ENCODE measurements at regions not wholly inside any gene's neighbourhood (a gene's known extent, or its start where the extent isn't known, plus 50 kb on each side); places are given as distances from the start of the nearest gene placed in this dataset.
"Not testable (repeated sequence)": the region's sequence is repeated elsewhere in the genome, so short reads cannot be mapped to it uniquely, and the experiment has no call there.

GRCh38 chr3:64437131-64437530 lies 211.9 kb upstream of the PRICKLE2 start:
- TF ChIP-seq POLR2A (IDR thresholded peaks at IDR 0.05) (no peak), CTCF (IDR thresholded peaks at IDR 0.05) (no peak)
- no peak for ATAC-seq
- no peaks in the 10 kb centered on the region for H3K27me3 ChIP-seq
- DNase-seq: no peak
- H3K4me3 ChIP-seq: no peak overlapping the region
- intact Hi-C loops (cut with DNase I): no loop called here
- no peak overlapping the region for H3K27ac ChIP-seq
- H3K9me3 ChIP-seq: no peaks in the 10 kb centered on the region
- H3K36me3 ChIP-seq: no peaks in the 10 kb centered on the region
- WGBS (ENCODE audit: insufficient coverage, low coverage, low lambda C conversion rate, missing lambda C conversion rate): 60% methylated on average over 5 of the region's 5 CpGs
- no peaks in the 10 kb centered on the region for H3K4me1 ChIP-seq

- 57% methylated on average over 1 of the region's 2 CpGs for WGBS (ENCODE audit: insufficient coverage, low coverage, low lambda C conversion rate, missing lambda C conversion rate)
- H3K27me3 ChIP-seq; H3K9me3 ChIP-seq; H3K27ac ChIP-seq; ATAC-seq; H3K4me1 ChIP-seq; H3K36me3 ChIP-seq; DNase-seq; intact Hi-C loops (cut with DNase I); H3K4me3 ChIP-seq: not testable (repeated sequence)
Measured at GRCh38 chr3:64435023-64435422, 209.8 kb upstream of the PRICKLE2 start.

- Histone ChIP-seq H3K27ac (no peak overlapping the region), H3K36me3 (no peaks in the 10 kb centered on the region), H3K9me3 (no peaks in the 10 kb centered on the region), H3K27me3 (no peaks in the 10 kb centered on the region), H3K4me3 (no peak overlapping the region), H3K4me1 (no peaks in the 10 kb centered on the region)
- TF ChIP-seq POLR2A (IDR thresholded peaks at IDR 0.05) (no peak), CTCF (IDR thresholded peaks at IDR 0.05) (no peak)
- DNase-seq (no peak), ATAC-seq (no peak)
- intact Hi-C loops (cut with DNase I): no loop called here
- 68% methylated on average over 3 of the region's 3 CpGs for WGBS (ENCODE audit: insufficient coverage, low coverage, low lambda C conversion rate, missing lambda C conversion rate)
Measured at GRCh38 chr3:64432870-64433269, 207.6 kb upstream of the PRICKLE2 start.

- H3K36me3 ChIP-seq: no peaks in the 10 kb centered on the region
- H3K4me1 ChIP-seq: no peaks in the 10 kb centered on the region
- 23% methylated on average over 5 of the region's 6 CpGs for WGBS (ENCODE audit: insufficient coverage, low coverage, low lambda C conversion rate, missing lambda C conversion rate)
- DNase-seq (no peak), ATAC-seq (no peak)
- no peaks in the 10 kb centered on the region for H3K27me3 ChIP-seq
- intact Hi-C loops (cut with DNase I): no loop called here
- TF ChIP-seq POLR2A (IDR thresholded peaks at IDR 0.05): no peak
- no peak for TF ChIP-seq CTCF (IDR thresholded peaks at IDR 0.05)
- no peaks in the 10 kb centered on the region for H3K9me3 ChIP-seq
- H3K27ac ChIP-seq: no peak overlapping the region
- no peak overlapping the region for H3K4me3 ChIP-seq
Measured at GRCh38 chr3:64431526-64432091, 206.3 kb upstream of the PRICKLE2 start.

GRCh38 chr3:64427671-64428070 lies 202.4 kb upstream of the PRICKLE2 start:
- Histone ChIP-seq H3K27ac (no peak overlapping the region), H3K4me1 (no peaks in the 10 kb centered on the region), H3K4me3 (no peak overlapping the region), H3K27me3 (no peaks in the 10 kb centered on the region), H3K36me3 (no peaks in the 10 kb centered on the region), H3K9me3 (no peaks in the 10 kb centered on the region)
- DNase-seq (no peak), ATAC-seq (no peak)
- 71% methylated on average over 3 of the region's 3 CpGs for WGBS (ENCODE audit: insufficient coverage, low coverage, low lambda C conversion rate, missing lambda C conversion rate)
- intact Hi-C loops (cut with DNase I): no loop called here
- TF ChIP-seq CTCF (IDR thresholded peaks at IDR 0.05): no peak
- TF ChIP-seq POLR2A (IDR thresholded peaks at IDR 0.05): no peak
